ENCODE measurements at regions not wholly inside any gene's neighbourhood (a gene's known extent, or its start where the extent isn't known, plus 50 kb on each side); places are given as distances from the start of the nearest gene placed in this dataset.

- no peak for DNase-seq (ENCODE audit: low spot score)
- TF ChIP-seq, protein P1, sequence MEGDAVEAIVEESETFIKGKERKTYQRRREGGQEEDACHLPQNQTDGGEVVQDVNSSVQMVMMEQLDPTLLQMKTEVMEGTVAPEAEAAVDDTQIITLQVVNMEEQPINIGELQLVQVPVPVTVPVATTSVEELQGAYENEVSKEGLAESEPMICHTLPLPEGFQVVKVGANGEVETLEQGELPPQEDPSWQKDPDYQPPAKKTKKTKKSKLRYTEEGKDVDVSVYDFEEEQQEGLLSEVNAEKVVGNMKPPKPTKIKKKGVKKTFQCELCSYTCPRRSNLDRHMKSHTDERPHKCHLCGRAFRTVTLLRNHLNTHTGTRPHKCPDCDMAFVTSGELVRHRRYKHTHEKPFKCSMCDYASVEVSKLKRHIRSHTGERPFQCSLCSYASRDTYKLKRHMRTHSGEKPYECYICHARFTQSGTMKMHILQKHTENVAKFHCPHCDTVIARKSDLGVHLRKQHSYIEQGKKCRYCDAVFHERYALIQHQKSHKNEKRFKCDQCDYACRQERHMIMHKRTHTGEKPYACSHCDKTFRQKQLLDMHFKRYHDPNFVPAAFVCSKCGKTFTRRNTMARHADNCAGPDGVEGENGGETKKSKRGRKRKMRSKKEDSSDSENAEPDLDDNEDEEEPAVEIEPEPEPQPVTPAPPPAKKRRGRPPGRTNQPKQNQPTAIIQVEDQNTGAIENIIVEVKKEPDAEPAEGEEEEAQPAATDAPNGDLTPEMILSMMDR (IDR thresholded peaks at IDR 0.05; ENCODE audit: extremely low read depth, insufficient read depth, missing control alignments) = no peak
- in situ Hi-C loops (cut with MboI; ENCODE audit: low pct_unique_long_range_greater_than_20kb, low sequenced_read_pairs, unreplicated experiment) = no loop called here
Measured at GRCh38 chr1:244962130-244962529, 97.8 kb upstream of the HNRNPU start.

GRCh38 chr1:244960904-244961303 is 96.6 kb upstream of the HNRNPU start:
- TF ChIP-seq, protein P1 (IDR thresholded peaks at IDR 0.05; ENCODE audit: extremely low read depth, insufficient read depth, missing control alignments) = no peak
- no peak for DNase-seq (ENCODE audit: low spot score)
- in situ Hi-C loops (cut with MboI; ENCODE audit: low pct_unique_long_range_greater_than_20kb, low sequenced_read_pairs, unreplicated experiment) = no loop called here

- in situ Hi-C loops (cut with MboI; ENCODE audit: low pct_unique_long_range_greater_than_20kb, low sequenced_read_pairs, unreplicated experiment) = no loop called here
- TF ChIP-seq, protein P1 (IDR thresholded peaks at IDR 0.05; ENCODE audit: extremely low read depth, insufficient read depth, missing control alignments) = no peak
- no peak for DNase-seq (ENCODE audit: low spot score)
Measured at GRCh38 chr1:244958593-244958992, 94.2 kb upstream of the HNRNPU start.

DNA sequence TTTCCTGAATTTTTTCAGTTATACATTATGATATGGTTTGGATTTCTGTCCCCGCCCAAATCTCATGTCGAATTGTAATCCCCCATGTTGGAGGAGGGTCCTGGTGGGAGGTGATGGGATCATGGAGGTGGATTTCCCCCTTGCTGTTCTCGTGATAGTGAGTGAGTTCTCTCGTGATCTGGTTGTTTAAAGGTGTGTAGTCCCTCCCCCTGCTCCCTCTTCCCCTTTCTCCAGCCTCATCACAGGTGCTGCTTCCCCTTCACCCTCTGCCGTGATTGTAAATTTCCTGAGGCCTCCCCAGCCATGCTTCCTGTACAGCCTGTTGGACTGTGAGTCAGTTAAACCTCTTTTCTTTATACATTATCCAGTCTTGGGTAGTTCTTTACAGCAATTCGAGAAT is 93.2 kb upstream of the HNRNPU start:
- TF ChIP-seq, protein P1 (IDR thresholded peaks at IDR 0.05; ENCODE audit: extremely low read depth, insufficient read depth, missing control alignments) = no peak
- in situ Hi-C loops (cut with MboI; ENCODE audit: low pct_unique_long_range_greater_than_20kb, low sequenced_read_pairs, unreplicated experiment) = no loop called here

DNA sequence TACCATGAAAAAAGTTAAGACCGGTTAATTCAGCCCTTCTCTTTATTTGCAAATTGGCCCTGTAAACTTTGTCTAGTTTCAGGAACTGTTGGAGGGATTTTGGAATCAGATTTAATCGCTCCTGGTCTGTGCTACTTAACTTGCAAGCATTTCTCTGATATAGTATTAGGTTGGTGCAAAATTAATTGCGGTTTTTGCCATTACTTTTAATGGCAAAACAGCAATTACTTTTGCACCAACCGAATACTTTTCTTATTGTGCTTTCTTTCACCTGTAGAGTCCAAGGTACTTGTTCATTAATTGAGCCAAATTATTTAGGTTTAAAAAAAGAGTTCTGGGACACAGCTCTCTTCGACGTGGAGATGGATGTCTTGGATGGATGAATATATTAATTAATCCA is 92.8 kb upstream of the HNRNPU start:
- DNase-seq (ENCODE audit: low spot score) = no peak
- TF ChIP-seq, protein P1 (IDR thresholded peaks at IDR 0.05; ENCODE audit: extremely low read depth, insufficient read depth, missing control alignments) = no peak
- in situ Hi-C loops (cut with MboI; ENCODE audit: low pct_unique_long_range_greater_than_20kb, low sequenced_read_pairs, unreplicated experiment) = no loop called here

More for the DNA sequence above, 93.2 kb upstream of the HNRNPU start:
- no peak for DNase-seq (ENCODE audit: low spot score)

DNA sequence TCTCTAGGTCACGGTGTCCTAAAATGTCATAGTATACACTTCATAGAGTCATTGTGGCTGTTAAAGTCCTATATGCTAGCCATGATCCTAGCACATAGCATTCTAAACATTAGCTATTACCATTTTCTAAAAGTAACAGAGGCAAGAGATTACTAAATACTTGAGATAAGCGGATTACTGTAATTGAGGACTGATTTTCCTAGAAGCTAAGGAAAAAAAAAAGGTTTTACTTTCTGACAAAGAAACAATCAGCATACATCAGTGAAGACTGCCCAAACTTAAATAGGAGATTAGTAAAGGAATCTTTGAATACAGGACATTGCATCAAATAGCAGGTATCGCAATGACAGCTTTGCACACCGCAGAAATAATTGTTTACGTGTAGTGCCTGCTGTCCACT is 91.3 kb upstream of the HNRNPU start:
- TF ChIP-seq, protein P1 (IDR thresholded peaks at IDR 0.05; ENCODE audit: extremely low read depth, insufficient read depth, missing control alignments) = no peak
- no peak for DNase-seq (ENCODE audit: low spot score)

DNA sequence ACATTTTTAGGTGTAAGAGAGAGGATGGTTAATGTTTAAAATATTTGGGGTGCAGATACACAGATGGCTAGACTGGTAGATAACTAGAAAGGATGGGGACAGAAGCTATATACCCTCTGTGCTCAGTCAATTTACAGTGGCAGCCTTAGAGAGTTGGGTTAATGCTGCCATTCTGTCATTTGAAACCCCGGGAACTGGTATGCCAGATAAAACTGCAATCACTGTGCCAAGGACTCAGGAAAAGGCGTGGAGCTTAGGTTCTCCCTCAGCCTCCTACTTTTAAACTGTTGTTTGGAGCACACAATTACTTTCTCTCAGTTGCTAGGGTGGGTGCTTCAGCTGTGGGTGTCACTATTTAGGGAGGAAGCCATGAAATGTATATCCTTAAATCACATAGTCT is 90.0 kb upstream of the HNRNPU start:
- TF ChIP-seq, protein P1 (IDR thresholded peaks at IDR 0.05; ENCODE audit: extremely low read depth, insufficient read depth, missing control alignments) = no peak
- in situ Hi-C loops (cut with MboI; ENCODE audit: low pct_unique_long_range_greater_than_20kb, low sequenced_read_pairs, unreplicated experiment) = no loop called here
- no peak for DNase-seq (ENCODE audit: low spot score)

More for the DNA sequence above, 91.3 kb upstream of the HNRNPU start:
- in situ Hi-C loops (cut with MboI; ENCODE audit: low pct_unique_long_range_greater_than_20kb, low sequenced_read_pairs, unreplicated experiment) = no loop called here

Measured in GM13977 (cell line).